GM21825 (cell line): ENCODE measurements at regions not wholly inside any gene's neighbourhood (a gene's known extent, or its start where the extent isn't known, plus 50 kb on each side); places are given as distances from the start of the nearest gene placed in this dataset.

Source experiments
- ATAC-seq: cut with Tn5 transposase; IDR thresholded peaks from one replicate; pipeline ENCODE4 v1.9.1; 2021; ENCODE audit warnings: mild to moderate bottlenecking, moderate library complexity; ENCODE audit not compliant: unreplicated experiment

DNA sequence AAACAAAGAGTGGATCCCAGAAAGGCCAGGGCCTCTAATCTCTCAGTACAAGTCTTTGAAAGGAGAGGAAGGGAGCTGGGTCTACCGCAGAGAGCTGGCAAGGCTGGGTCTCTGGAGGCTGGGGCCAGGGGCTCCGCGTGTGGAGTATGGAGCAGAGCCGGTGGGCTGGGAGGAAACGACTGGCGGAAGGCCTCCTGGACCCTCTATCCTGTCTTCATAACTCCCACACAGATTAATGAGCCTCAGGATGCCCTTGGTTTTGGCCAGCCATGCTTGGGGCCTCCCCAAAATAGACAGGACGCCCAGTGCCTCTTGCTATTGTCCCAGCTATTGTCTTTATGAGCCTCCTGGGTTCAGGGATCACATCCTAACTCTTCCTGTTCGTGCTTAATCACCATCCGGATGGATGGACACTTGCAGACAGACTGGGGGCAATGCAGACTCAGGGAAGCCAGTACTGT lies 306.4 kb downstream of the DHX35 start:
- no peak for ATAC-seq

DNA sequence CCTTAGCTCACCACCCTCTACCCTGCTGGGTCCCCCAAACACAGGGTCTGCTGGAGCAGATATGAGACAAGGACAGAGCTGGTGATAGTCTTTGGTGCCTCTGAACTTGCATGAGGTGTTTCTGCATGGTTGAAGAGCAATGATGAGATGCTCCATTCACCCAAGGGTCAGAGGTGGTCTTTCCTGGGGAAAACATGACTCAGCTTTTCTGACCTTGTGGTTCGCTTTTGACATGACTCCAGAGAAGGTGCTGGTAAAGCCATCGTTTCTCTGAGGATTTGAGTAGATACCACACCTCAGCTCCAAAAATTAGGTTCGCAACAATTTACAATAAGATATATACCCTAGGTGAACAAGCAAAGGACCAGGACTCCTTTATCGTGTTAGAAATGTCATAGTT lies 304.8 kb downstream of the DHX35 start:
- ATAC-seq, result no peak

DNA sequence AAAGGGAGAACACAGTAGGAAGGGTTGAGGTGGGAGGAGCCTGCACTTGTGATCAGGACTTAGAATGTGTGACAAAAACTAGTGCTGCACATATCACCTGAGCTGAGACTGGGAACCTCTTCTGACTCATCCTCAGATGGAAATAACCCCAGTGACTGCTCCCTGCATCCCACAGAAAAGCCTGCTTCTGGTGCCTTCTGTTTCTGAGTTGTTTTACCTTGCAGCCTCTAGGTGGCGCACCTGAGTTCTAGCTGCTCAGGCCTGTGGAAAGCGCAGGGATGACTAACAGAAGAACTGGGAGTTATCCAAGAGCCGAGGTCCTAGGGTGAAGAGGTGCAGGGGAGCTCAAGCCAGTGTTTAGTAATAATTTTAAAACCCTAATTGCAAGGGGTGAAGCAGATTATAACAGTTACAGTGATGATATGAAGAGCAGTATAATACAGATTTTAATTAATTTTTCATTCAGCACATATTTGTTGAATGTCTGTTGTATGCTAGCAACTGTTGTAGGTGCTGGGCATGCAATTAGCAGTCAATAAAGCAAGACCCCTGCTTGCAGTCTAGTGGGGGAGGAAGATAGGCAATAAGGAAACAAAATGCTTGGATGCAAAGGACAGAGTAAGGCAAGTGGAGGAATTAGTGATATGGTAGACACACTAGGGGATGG lies 302.5 kb downstream of the DHX35 start:
- no peak for ATAC-seq

DNA sequence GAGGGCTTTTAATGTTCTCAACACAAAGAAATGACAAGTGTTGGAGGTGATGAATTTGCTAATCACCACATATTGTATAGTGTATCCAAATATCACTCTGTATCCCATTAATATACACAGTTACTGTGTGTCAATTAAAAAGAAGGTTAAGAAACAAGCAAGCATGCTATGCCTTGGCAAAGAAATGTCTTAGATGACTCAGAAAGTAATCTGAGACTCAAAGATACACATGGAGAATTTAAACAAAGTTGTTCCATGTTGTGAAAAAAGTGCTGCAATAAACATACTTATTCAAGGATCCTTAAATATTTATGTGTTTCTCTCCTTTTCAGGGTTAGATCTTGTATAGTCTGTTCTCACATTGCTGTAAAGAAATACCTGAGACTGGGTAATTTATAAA lies 300.9 kb downstream of the DHX35 start:
- no peak for ATAC-seq

DNA sequence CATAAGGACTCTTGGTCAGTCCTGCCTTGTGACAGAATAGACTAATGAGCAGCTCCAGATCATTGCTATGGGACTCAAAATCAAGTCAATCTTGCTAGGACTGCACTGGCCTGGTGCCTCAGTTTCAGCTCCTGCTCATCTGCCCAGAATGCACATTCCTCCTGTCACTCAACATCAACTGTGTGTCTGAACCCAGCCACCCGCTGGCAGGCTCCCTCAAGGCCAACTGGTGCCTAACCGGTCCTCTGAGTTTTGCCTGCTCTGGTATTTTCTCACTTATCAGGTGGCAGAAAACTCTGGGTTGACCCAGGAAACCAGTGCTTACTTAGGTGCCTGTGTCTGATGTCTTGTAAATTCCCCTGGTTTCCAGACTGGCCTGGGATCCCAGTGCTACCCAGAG lies 297.7 kb downstream of the DHX35 start:
- ATAC-seq, result no peak

DNA sequence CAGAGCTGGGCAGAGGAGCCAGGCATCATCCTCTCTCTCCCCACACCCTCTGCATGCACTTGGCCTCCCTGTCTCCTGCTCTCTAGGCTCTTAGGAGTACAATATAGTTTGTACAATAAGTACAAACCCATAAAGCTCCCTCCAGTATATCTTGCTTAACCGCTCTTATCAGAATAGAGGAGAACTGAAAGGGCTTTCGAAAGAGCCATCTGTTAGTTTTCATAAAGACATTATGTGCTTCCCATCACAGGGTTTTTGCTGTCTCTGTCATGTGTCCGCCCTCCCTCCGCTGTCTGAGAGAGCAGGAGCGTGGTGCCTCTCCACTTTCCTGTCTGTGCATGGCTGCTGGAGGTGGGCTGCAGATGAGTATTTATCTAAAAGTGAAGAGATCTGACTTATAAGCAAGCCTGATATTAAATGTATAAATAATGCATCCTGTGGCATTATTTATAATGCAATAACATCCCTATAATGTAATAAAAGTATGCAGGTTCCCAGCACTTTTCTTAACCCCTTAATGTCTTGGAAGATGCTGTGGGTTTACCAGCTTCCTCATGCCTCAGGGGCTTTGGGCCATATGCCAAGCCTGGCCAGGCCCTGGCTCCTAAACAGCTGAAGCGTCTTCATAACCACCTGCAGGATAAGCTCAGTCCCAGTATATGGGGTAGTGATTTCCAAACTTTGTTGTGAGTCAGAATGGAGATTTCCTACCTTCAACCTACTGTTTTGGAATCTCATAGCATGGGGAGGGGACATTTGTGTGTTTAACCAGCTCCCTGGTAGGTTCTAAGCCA lies 297.1 kb downstream of the DHX35 start:
- no peak for ATAC-seq

DNA sequence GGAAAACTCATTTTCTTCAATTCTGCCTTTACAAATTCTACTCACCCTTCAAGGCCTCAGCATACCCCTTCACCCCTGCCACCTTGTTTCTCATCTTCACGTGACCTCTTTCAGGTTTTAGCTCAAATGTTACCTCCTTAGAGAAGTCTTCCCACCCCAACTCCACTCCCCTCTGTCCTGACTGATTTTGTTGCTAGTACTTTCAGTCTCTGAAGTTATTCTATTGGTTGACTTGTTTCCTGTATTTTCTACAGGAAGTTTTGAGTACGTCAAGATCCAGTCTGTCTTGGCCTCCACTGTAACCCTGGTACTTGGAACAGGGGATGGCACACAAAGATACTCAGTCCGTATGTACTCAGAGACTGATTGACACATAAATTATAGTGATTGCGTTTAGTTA lies 296.1 kb downstream of the DHX35 start:
- ATAC-seq, result no peak

DNA sequence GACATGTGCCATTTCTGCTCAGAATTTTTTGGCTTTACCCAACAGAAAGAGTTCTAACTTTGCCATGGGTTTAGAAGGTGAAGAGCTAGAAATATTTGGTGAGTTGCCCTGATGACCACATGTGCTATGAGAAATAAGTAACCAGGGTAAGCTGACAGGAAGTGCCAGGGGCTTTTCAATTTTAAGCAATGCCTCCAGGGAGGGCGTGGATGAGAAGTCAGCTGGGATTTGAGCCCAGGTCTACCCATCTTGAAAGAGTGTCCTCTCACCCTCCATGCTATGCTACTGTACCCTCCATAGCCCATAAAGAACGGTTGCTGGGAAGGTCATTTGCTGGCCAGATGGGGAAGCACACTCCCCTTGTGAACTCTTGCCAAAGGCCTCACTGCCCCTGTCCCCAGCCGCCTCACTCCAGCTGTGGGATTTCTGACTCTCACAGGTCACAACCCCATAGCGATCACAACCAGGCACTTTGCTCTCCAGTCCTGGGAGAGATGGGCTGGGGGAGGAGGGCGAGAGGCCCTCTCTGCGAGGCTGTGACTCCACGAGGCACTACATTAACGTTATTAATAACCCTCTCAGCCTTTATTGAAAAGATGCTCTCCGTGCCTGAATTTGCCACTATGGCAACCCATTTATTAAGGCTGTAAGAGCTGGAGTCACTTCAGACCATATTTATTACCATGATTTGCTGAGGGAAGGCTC lies 291.1 kb downstream of the DHX35 start:
- no peak for ATAC-seq

DNA sequence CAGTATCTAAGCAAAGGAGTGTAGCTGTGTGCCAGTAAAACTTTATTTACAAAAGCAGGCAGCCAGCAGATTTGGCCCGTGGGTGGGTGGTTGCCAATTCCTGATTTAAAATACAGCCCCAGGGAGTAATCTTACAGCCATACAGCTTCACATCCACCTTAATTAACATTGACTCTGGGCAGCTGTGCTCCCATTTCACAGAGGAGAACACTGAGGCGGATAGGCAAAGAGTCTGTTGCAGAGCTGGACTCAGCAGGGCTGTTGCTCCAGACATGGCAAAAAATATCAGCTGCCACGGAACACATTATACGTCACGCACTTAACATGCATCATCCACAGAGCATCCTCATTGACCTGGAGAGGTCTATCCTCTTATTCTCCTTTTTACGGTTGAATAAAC lies 289.9 kb downstream of the DHX35 start:
- ATAC-seq, result no peak

DNA sequence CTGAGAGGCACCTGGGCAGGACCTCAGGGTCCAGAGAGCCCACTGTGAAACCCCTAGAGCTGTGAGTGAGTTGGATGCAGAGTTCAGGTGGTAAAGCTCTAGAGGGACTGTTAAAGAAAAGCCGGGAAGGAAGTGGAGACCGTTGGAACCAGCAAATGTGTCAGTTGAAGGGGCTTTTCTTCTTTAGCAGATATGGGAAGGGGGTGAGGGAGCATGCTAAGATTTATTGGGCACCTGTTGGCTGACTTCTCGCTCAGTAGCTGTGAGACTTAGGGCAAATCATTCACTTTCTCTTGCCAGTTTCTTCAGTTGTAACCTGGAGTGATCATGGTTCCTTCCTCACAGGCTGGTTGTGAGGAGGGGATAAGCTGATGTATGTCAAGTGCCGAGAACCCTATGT lies 287.7 kb downstream of the DHX35 start:
- ATAC-seq, result no peak

DNA sequence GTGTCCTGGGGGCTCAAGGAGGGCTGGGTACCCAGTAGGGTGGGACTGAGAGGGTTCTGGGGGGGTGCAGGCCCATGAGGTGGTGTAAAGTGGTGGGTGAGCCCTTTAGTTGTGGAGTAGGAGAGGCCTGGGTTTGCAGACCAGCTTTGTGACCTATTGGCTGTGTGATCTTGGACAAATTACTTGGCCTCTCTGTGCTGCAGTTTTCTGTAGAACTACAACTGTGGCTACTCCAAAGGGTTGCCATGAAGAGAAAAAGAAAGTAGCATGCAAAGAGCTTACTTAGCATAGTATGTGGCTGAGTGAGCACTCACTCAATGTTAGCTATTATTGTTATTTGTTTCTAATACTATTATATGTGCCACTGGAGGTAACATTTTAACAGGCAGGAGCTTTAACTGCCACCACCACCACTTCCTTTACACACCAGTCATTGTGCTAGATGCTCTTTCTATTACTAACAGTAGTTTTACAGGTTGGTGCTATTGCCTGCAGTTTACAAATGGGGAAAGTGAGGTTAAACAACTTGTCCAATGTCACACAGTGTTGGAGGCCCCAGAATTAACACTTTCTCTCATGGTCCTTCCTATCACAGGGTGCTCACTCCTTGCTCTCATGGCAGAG lies 286.8 kb downstream of the DHX35 start:
- no peak for ATAC-seq

DNA sequence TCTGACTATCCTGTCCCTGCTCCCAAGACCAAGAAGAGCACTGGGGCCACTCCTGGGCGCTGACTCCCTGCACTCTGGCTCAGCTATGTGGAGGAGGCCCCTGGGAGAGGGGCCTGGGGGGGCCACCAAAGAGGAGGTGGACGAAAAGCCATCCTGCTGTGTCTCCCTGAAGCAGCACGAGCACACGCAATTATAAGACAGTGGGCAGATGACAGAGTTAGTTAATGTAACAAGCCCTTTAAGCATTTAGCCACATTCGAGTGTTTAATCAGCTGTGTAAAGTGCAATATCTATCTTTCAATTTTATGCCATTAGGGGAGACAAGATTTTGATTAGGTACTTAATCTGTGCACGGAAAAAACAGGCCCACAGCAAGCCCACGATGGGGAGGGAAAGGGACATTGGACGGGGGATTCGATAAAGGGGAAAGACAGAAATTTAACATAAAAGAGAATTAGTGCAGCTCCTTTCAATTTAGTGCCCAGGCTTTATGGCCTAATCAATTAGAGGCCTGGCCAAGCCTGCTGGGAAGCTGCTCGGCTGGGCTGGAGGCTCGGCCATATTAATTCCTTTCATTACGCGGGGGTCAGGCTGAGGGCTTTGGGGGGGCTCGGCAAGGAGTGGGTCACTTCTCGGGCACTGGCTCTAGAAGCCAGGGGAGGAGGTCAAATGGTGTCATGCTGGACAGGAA lies 286.2 kb downstream of the DHX35 start:
- ATAC-seq, result no peak

DNA sequence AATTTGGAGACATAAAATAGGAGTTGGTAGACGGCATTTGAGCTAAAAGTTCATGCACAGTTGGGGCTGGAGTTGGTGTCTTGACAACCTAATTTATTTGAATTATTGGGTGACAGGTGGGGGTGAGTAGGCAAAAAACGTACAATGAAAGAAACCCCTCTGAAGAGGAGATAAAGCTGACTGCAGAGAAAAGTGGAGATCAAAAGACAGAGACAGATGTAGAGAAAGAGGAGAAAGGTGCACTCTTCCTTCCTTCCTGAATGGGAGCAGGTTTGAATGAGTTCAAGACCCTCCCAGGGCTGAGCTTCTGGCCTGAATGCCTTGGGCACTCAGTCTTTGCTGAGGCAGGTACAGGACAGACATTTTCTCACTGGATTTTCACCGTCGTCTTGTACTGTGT lies 284.3 kb downstream of the DHX35 start:
- ATAC-seq, result no peak

DNA sequence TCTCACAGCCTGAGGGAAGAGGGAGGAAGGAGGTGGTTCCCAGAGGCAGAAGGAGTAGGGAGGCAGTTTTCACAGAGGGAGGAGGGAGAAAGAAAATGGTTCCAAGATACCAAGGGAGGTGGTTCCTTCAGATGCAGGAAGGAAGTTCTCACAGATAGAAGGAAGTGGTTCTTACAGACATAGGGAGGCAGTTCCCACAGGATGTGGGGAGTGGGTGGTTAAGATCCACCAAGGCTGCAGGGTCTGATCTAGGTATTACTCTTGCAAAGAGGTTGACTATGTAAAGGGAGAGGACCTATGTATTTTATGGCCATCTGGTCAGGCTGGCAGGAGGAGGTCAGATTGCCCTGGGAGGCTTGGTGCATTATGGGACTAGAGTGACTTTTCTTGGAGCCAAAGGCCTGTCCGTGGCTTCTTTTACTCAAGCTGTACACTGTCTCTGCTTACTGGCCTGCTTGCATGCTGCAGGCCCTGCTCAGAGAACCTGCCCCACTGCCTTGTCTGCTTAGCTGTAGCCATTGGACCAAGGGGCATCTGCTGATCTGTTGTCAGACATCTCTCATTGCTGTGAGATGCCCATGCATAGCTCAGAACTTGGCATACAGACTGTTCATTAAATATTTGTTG lies 283.7 kb downstream of the DHX35 start:
- ATAC-seq, result no peak

DNA sequence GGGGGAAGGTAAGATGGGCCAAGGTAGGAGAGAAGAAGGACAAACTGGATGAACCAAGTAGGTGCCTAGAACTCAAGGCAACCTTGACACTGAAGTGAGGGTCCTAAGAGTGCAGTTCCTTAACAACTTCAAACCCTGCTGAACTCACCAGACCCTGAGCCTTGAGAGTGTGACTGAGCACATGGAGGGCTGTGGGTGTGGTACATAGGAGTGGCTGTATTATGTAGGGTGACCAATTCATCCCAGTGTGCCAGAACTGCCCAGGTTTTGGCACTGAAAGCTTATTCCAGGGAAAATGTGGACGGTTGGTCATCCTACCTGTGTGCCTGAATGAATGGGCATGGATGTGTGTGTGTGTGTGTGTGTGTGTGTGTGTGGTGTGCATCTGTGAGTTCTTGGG lies 281.8 kb downstream of the DHX35 start:
- ATAC-seq, result no peak

DNA sequence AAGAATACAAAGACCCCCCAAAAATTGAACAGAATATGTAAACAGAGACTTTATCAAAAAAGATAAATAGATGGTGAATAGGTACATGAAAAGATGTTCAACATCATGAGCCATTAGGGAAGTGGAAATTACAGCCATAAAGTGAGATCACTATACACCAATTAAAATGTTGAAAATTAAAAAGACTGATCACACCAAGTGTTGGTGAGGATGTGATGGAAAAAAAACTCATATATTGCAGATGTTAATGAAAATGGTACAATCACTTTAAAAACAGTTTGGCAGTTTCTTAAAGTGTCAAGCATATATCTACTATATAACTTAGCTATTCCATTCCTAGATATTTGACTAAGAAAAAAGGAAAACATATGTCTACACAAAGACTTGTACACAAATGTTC lies 280.5 kb downstream of the DHX35 start:
- no peak for ATAC-seq

DNA sequence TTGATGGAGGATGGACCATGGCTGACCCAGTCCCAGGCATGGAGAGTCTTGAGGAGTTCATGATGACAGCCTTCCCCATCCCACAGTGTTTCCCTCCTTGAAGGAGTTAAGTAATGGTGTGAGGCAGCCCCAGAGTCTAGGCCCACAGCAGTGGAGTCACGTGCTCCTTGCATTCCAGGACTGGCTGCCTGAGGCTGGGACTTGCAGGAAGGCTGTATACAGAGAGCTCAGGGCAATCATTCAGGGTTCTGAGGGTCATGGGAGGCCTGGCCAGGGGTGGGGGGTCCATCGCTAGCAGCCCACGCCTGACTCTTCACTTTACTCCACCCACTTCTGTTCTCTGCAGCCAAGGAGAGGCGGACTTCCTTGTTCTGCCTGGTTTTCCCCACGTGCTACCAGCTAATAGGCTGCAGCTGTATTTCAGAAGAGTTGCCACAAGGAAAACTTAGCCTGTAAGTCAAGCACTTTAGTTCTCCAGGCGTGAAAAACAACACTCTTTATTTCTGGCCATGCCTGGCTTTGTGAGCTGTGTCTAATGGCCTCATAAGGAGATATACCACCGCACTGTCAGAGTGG lies 272.5 kb downstream of the DHX35 start:
- no peak for ATAC-seq

DNA sequence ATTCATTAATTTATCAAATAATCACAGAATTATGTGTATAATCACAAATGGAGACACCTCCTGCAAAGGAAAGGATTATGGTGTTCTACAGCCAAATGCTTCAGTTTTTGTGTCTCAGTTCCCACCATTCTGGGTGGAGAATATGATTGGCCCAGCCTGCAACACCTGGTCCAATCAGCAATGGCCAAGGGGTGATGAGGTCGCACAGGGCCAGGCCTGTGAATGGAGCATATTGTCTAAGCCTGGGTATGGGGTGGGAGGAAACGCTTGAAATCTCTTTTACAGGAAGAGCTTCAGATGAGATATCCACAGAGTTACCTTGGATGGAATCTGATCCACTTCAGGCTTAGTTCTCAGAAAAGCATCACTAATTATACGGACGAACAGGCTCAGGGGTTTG lies 271.6 kb downstream of the DHX35 start:
- ATAC-seq, result no peak

DNA sequence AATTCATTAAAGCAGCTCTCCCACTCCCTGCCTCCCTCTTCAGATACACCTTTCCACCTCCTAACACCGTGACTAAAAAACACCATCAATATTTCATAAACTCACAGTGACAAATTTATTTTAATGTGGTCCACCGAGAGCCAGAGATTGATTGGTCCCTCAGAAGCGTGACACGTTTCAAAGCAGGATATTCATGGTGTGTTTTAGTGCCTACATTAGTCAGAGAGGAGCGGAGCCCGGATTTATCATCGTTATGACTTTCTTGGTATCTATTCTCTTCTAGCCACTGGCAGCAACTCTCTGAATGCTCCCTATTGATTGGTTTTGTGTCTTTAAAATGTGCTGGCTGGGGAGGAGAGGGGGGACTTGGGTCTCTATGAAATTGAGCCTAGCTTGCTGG lies 265.3 kb downstream of the DHX35 start:
- no peak for ATAC-seq

DNA sequence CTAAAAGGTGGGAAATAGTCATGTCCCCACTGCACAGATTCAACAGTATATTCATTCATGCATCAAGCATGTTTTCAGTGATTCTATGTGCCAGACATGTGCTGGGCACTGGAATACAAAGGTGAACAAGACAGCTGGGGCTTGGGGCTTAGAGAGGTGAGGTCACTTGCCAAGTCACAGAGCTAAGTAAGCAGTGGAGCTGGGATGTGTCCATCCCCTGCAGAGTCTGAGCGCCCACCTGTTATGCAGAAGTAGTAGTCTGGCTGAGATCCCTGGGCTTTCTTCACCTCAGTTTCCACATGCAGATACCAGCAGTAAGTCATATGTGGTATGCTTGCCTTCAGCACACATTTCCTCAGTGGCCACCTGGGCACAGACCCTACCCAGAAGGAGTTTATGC lies 263.8 kb downstream of the DHX35 start:
- no peak for ATAC-seq
